Liver (tissue), 8 donors: ENCODE measurements at regions not wholly inside any gene's neighbourhood (a gene's known extent, or its start where the extent isn't known, plus 50 kb on each side); places are given as distances from the start of the nearest gene placed in this dataset.

Source experiments
- DNase-seq: peaks from one replicate; pipeline ENCODE4 v3.0.0-alpha.2; 2017; ENCODE audit warnings: low spot score
- H3K27ac ChIP-seq, 2 donors: one replicate each; pipeline ENCODE4 v1.7.0; 2013; ENCODE audit warnings: inconsistent platforms in 2 of 2, low read length in 2 of 2, control low read depth in 1 of 2, low read depth in 1 of 2, mild to moderate bottlenecking in 1 of 2
- H3K27me3 ChIP-seq, 4 donors: one replicate each; pipeline versions ENCODE4 v1.6.1 to v1.7.0; 2013; ENCODE audit warnings: low read length in 3 of 4, inconsistent platforms in 1 of 4, mild to moderate bottlenecking in 1 of 4, moderate library complexity in 1 of 4; ENCODE audit not compliant: control insufficient read depth in 4 of 4, insufficient read depth in 4 of 4
- H3K36me3 ChIP-seq, 4 donors: one replicate each; pipeline versions ENCODE4 v1.6.1 to v1.7.0; 2013; ENCODE audit warnings: low read length in 3 of 4, mild to moderate bottlenecking in 3 of 4, low read depth in 1 of 4, moderate library complexity in 1 of 4; ENCODE audit not compliant: control insufficient read depth in 4 of 4, insufficient read depth in 3 of 4
- H3K4me1 ChIP-seq, 4 donors: one replicate each; pipeline versions ENCODE4 v1.6.1 to v1.7.0; 2013; ENCODE audit warnings: low read length in 3 of 4, mild to moderate bottlenecking in 3 of 4, moderate library complexity in 1 of 4; ENCODE audit not compliant: control insufficient read depth in 4 of 4, insufficient read depth in 4 of 4
- H3K4me3 ChIP-seq, 3 donors: one replicate each; pipeline versions ENCODE4 v1.6.1 to v1.7.0; 2013; ENCODE audit warnings: low read length in 3 of 3, control low read depth in 1 of 3, low read depth in 1 of 3, mild to moderate bottlenecking in 1 of 3
- H3K9ac ChIP-seq, 2 donors: one replicate each; pipeline ENCODE4 v1.7.0; 2013; ENCODE audit warnings: low read length in 2 of 2, mild to moderate bottlenecking in 2 of 2, moderate library complexity in 2 of 2, control low read depth in 1 of 2, low read depth in 1 of 2
- H3K9me3 ChIP-seq, 4 donors: one replicate each; pipeline versions ENCODE4 v1.6.1 to v1.7.0; 2013; ENCODE audit warnings: low read length in 3 of 4; ENCODE audit not compliant: control insufficient read depth in 4 of 4
- CTCF ChIP-seq: fragments of 150-350 bp; IDR thresholded peaks from 2 replicates; pipeline ENCODE4 v1.5.1; 2017; ENCODE audit warnings: improper control_type of control experiment, low read depth, low read length; ENCODE audit not compliant: missing input control
- EGR1 ChIP-seq, 2 donors: IDR thresholded peaks; 2 replicates each; pipeline ENCODE4 v1.6.1; 2016 to 2018; ENCODE audit warnings: antibody characterized with exemption in 2 of 2, low read depth in 2 of 2
- FOXA1 ChIP-seq: IDR thresholded peaks from 2 replicates; pipeline ENCODE4 v1.6.1; 2016; ENCODE audit warnings: antibody characterized with exemption
- FOXA2 ChIP-seq: IDR thresholded peaks from 2 replicates; pipeline ENCODE4 v1.6.1; 2016; ENCODE audit warnings: antibody characterized with exemption
- GABPA ChIP-seq, 2 donors: IDR thresholded peaks in 1 of 2; conservative IDR thresholded peaks in 1 of 2; 2 replicates each; pipeline ENCODE4 v1.6.1; 2016; ENCODE audit warnings: antibody characterized with exemption in 2 of 2, mild to moderate bottlenecking in 1 of 2, moderate library complexity in 1 of 2
- HNF4A ChIP-seq, 2 donors: conservative IDR thresholded peaks; 2 replicates each; pipeline ENCODE4 v1.6.1; 2016; ENCODE audit warnings: antibody characterized with exemption in 2 of 2, mild to moderate bottlenecking in 2 of 2
- HNF4G ChIP-seq: IDR thresholded peaks from 2 replicates; pipeline ENCODE4 v1.6.1; 2016; ENCODE audit warnings: antibody characterized with exemption
- JUND ChIP-seq, 2 donors: IDR thresholded peaks; 2 replicates each; pipeline ENCODE4 v1.6.1; 2016; ENCODE audit warnings: antibody characterized with exemption in 2 of 2
- NR2F2 ChIP-seq: IDR thresholded peaks from 2 replicates; pipeline ENCODE4 v1.6.1; 2016; ENCODE audit warnings: antibody characterized with exemption
- RAD21 ChIP-seq, 2 donors: IDR thresholded peaks; 2 replicates each; pipeline ENCODE4 v1.6.1; 2016; ENCODE audit warnings: antibody characterized with exemption in 2 of 2, mild to moderate bottlenecking in 2 of 2
- RXRA ChIP-seq, 2 donors: IDR thresholded peaks; 2 replicates each; pipeline ENCODE4 v1.6.1; 2017 to 2018; ENCODE audit warnings: antibody characterized with exemption in 2 of 2, mild to moderate bottlenecking in 1 of 2
- SP1 ChIP-seq: IDR thresholded peaks from 2 replicates; pipeline ENCODE4 v1.6.1; 2018; ENCODE audit warnings: antibody characterized with exemption, mild to moderate bottlenecking
- TAF1 ChIP-seq: conservative IDR thresholded peaks from 2 replicates; pipeline ENCODE4 v1.6.1; 2016; ENCODE audit warnings: antibody characterized with exemption, mild to moderate bottlenecking
- YY1 ChIP-seq: IDR thresholded peaks from 2 replicates; pipeline ENCODE4 v1.6.1; 2016; ENCODE audit warnings: antibody characterized with exemption, mild to moderate bottlenecking
- WGBS: extraction: QIAGEN DNeasy Blood & Tissue Kit; methylation state at CpG from one replicate; pipeline ENCODE4 v1.1.7; 2013; 5-methylcytosine and 5-hydroxymethylcytosine counted together
- TF ChIP-seq, protein P1 (sequence below): IDR thresholded peaks from 2 replicates; pipeline ENCODE4 v1.6.1; 2016; ENCODE audit warnings: antibody characterized with exemption
- TF ChIP-seq, protein P2 (sequence below): IDR thresholded peaks from 2 replicates; pipeline ENCODE4 v1.6.1; 2016; ENCODE audit warnings: antibody characterized with exemption
- TF ChIP-seq, protein P3 (sequence below): IDR thresholded peaks from 2 replicates; pipeline ENCODE4 v1.6.1; 2016; ENCODE audit warnings: antibody characterized with exemption
- TF ChIP-seq, protein P4 (sequence below): IDR thresholded peaks from 2 replicates; pipeline ENCODE4 v1.6.1; 2016; ENCODE audit warnings: antibody characterized with exemption, mild to moderate bottlenecking
- donor health status: healthy.
- donor health status: healthy.
- donor health status: healthy.
- donor health status: healthy.
- donor health status: healthy.

- peaks cover 0 to 7% (median 5%) of the 10 kb centered on the region in 4 donors for H3K9me3 ChIP-seq
- peaks cover 0 to 2% (median 0%) of the 10 kb centered on the region in 4 donors for H3K27me3 ChIP-seq
- DNase-seq, result no peak
- no peak overlapping the region for H3K9ac ChIP-seq
- TF ChIP-seq HNF4G (no peak), SP1 (no peak), JUND (IDR thresholded peaks at IDR 0.05) (no peak), NR2F2 (no peak), YY1 (no peak), GABPA (IDR thresholded peaks at IDR 0.05 in 1 of 2, conservative IDR thresholded peaks at IDR 0.05 in 1 of 2) (no peak), RAD21 (IDR thresholded peaks at IDR 0.05) (no peak), FOXA2 (no peak), CTCF (no peak), FOXA1 (no peak), EGR1 (IDR thresholded peaks at IDR 0.05; ENCODE audit: low read depth in 2 of 2) (no peak), TAF1 (no peak), RXRA (IDR thresholded peaks at IDR 0.05) (no peak), HNF4A (conservative IDR thresholded peaks at IDR 0.05) (no peak)
- TF ChIP-seq, protein P1, sequence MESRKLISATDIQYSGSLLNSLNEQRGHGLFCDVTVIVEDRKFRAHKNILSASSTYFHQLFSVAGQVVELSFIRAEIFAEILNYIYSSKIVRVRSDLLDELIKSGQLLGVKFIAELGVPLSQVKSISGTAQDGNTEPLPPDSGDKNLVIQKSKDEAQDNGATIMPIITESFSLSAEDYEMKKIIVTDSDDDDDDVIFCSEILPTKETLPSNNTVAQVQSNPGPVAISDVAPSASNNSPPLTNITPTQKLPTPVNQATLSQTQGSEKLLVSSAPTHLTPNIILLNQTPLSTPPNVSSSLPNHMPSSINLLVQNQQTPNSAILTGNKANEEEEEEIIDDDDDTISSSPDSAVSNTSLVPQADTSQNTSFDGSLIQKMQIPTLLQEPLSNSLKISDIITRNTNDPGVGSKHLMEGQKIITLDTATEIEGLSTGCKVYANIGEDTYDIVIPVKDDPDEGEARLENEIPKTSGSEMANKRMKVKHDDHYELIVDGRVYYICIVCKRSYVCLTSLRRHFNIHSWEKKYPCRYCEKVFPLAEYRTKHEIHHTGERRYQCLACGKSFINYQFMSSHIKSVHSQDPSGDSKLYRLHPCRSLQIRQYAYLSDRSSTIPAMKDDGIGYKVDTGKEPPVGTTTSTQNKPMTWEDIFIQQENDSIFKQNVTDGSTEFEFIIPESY, result no peak
- TF ChIP-seq, protein P2, sequence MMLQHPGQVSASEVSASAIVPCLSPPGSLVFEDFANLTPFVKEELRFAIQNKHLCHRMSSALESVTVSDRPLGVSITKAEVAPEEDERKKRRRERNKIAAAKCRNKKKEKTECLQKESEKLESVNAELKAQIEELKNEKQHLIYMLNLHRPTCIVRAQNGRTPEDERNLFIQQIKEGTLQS, result no peak
- TF ChIP-seq, protein P3, sequence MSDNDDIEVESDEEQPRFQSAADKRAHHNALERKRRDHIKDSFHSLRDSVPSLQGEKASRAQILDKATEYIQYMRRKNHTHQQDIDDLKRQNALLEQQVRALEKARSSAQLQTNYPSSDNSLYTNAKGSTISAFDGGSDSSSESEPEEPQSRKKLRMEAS, result no peak
- TF ChIP-seq, protein P4, sequence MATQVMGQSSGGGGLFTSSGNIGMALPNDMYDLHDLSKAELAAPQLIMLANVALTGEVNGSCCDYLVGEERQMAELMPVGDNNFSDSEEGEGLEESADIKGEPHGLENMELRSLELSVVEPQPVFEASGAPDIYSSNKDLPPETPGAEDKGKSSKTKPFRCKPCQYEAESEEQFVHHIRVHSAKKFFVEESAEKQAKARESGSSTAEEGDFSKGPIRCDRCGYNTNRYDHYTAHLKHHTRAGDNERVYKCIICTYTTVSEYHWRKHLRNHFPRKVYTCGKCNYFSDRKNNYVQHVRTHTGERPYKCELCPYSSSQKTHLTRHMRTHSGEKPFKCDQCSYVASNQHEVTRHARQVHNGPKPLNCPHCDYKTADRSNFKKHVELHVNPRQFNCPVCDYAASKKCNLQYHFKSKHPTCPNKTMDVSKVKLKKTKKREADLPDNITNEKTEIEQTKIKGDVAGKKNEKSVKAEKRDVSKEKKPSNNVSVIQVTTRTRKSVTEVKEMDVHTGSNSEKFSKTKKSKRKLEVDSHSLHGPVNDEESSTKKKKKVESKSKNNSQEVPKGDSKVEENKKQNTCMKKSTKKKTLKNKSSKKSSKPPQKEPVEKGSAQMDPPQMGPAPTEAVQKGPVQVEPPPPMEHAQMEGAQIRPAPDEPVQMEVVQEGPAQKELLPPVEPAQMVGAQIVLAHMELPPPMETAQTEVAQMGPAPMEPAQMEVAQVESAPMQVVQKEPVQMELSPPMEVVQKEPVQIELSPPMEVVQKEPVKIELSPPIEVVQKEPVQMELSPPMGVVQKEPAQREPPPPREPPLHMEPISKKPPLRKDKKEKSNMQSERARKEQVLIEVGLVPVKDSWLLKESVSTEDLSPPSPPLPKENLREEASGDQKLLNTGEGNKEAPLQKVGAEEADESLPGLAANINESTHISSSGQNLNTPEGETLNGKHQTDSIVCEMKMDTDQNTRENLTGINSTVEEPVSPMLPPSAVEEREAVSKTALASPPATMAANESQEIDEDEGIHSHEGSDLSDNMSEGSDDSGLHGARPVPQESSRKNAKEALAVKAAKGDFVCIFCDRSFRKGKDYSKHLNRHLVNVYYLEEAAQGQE, result no peak
- H3K27ac ChIP-seq, result no peak overlapping the region
- no peaks in the 10 kb centered on the region for H3K36me3 ChIP-seq
- H3K4me1 ChIP-seq, result no peaks in the 10 kb centered on the region
- WGBS, result 62% methylated on average over 2 of the region's 2 CpGs
- no peak overlapping the region for H3K4me3 ChIP-seq
Measured at GRCh38 chr5:5957737-5958136, 420.6 kb downstream of the MED10 start.

DNA sequence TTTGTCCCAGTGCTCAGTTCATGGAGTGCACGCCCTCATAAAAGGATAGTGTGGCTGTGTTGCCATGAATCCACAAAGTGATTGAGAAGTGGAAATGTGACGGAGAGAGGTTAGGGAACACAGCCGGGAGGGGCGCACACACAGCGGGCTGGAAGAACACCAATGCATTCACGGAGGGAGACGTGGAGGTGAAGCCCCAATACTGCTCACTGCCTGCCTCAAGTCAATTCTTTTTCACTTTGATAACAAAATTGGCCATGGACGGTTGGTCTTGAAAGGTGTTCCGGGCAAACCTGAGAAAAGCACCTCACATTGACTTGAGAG lies 424.1 kb downstream of the MED10 start:
- 90% methylated on average over 9 of the region's 9 CpGs for WGBS
- Histone ChIP-seq H3K4me3 (no peak overlapping the region), H3K27me3 (peaks cover 0 to 2% (median under 1%) of the 10 kb centered on the region in 4 donors), H3K27ac (no peak overlapping the region), H3K9me3 (peaks cover 0 to 7% (median 5%) of the 10 kb centered on the region in 4 donors), H3K4me1 (no peaks in the 10 kb centered on the region), H3K9ac (no peak overlapping the region), H3K36me3 (no peaks in the 10 kb centered on the region)
- no peak for DNase-seq
- no peak for TF ChIP-seq NR2F2
- TF ChIP-seq, protein P4, result no peak
- TF ChIP-seq GABPA (IDR thresholded peaks at IDR 0.05 in 1 of 2, conservative IDR thresholded peaks at IDR 0.05 in 1 of 2), result no peak
- no peak for TF ChIP-seq FOXA2
- TF ChIP-seq, protein P1, result no peak
- TF ChIP-seq YY1, result no peak
- TF ChIP-seq HNF4G, result no peak
- TF ChIP-seq, protein P3, result no peak
- TF ChIP-seq JUND (IDR thresholded peaks at IDR 0.05), result no peak
- no peak for TF ChIP-seq HNF4A (conservative IDR thresholded peaks at IDR 0.05)
- TF ChIP-seq, protein P2, result no peak
